ENCODE measurements at regions not wholly inside any gene's neighbourhood (a gene's known extent, or its start where the extent isn't known, plus 50 kb on each side); places are given as distances from the start of the nearest gene placed in this dataset.

- Histone ChIP-seq H3K4me3 (no peak overlapping the region), H3K36me3 (ENCODE audit: control insufficient read depth in 2 of 2, insufficient read depth in 2 of 2, low read length in 1 of 2) (no peaks in the 10 kb centered on the region), H2AFZ (ENCODE audit: control insufficient read depth, low read depth, low read length) (no peak overlapping the region), H3K9me3 (replicated peaks; ENCODE audit: control insufficient read depth, insufficient read depth, low read length) (no peaks in the 10 kb centered on the region), H3K9ac (ENCODE audit: control insufficient read depth, insufficient read depth, low read length) (no peak overlapping the region), H4K20me1 (ENCODE audit: control insufficient read depth, insufficient read depth) (no peaks in the 10 kb centered on the region), H3K4me2 (ENCODE audit: control insufficient read depth, insufficient read depth) (no peak overlapping the region), H3K4me1 (ENCODE audit: control insufficient read depth, insufficient read depth, low read length) (no peaks in the 10 kb centered on the region), H3K27ac (ENCODE audit: control insufficient read depth, insufficient read depth) (no peak overlapping the region), H3K79me2 (ENCODE audit: control insufficient read depth, insufficient read depth, low read length) (no peaks in the 10 kb centered on the region), H3K27me3 (replicated peaks in 1 of 2; ENCODE audit: control insufficient read depth in 2 of 2, insufficient read depth in 2 of 2, low read length in 1 of 2) (peaks cover 0 to 2% of the 10 kb centered on the region in 2 experiments; a peak in 2 of 4 replicates)
- DNase-seq (ENCODE audit: low read depth, low spot score) (no peak), FAIRE-seq (no peak), ATAC-seq (no peak)
- WGBS (ENCODE audit: insufficient coverage, insufficient replicate concordance, low lambda C conversion rate, missing lambda C conversion rate): 0% methylated on average over 4 of the region's 4 CpGs
- ChIA-PET RAD21 (ENCODE audit: unreplicated experiment) (no interaction called here), POLR2A (interaction anchor here (0.9 kb wide), 1 partner anchor 66 kb away, joined by 3 read pairs; no protein-coding TSS in a partner anchor), SMC1A (ENCODE audit: uncharacterized antibody, unreplicated experiment) (no interaction called here), CTCF (no interaction called here)
- no TSS peak for BruUV-seq (replicated peaks)
- in situ Hi-C loops (cut with MboI): no loop called here
- intact Hi-C loops (cut with micrococcal nuclease; ENCODE audit: unreplicated experiment): no loop called here
- TF ChIP-seq CREM (IDR thresholded peaks at IDR 0.05; ENCODE audit: low read depth): no peak
- no peak for TF ChIP-seq ESRRA (IDR thresholded peaks at IDR 0.05; ENCODE audit: low read length)
- TF ChIP-seq HSF1 (IDR thresholded peaks at IDR 0.05; ENCODE audit: low read depth, low read length): no peak
- TF ChIP-seq CHD4 (IDR thresholded peaks at IDR 0.05): no peak
- TF ChIP-seq RCOR1 (conservative IDR thresholded peaks at IDR 0.05; ENCODE audit: low read depth, low read length): no peak
- TF ChIP-seq MEF2B (IDR thresholded peaks at IDR 0.05; ENCODE audit: partially characterized antibody, poor library complexity, severe bottlenecking): no peak
- TF ChIP-seq CUX1 (IDR thresholded peaks at IDR 0.05; ENCODE audit: insufficient replicate concordance, low read depth, low read length): no peak
- no peak for TF ChIP-seq FOXM1 (IDR thresholded peaks at IDR 0.05; ENCODE audit: low read depth, low read length)
These were observed 152.0 kb downstream of the MATN1 start for GRCh38 chr1:30571380-30571779.
